Small intestine (tissue), 7 donors: ENCODE measurements at regions not wholly inside any gene's neighbourhood (a gene's known extent, or its start where the extent isn't known, plus 50 kb on each side); places are given as distances from the start of the nearest gene placed in this dataset.
"Not testable (repeated sequence)": the region's sequence is repeated elsewhere in the genome, so short reads cannot be mapped to it uniquely, and the experiment has no call there.

ENCODE experiments used
- DNase-seq, 2 donors: peaks; one replicate each; pipeline versions ENCODE4 v3.0.0 to v3.0.0-alpha.2; 2013
- FAIRE-seq: peaks from 2 replicates; lab custom pipeline; 2012; peaks lifted over from hg19 to GRCh38; lab: Jason Lieb, UNC
- H3K27ac ChIP-seq, 3 donors: one replicate each; pipeline ENCODE4 v1.5.1; 2013; ENCODE audit warnings: low read length in 2 of 3, mild to moderate bottlenecking in 2 of 3, control low read depth in 1 of 3, inconsistent platforms in 1 of 3, low read depth in 1 of 3, moderate library complexity in 1 of 3
- H3K27me3 ChIP-seq, 3 donors: one replicate each; pipeline ENCODE4 v1.6.1; 2013; ENCODE audit warnings: low read length in 3 of 3, inconsistent platforms in 1 of 3; ENCODE audit not compliant: control insufficient read depth in 3 of 3, insufficient read depth in 3 of 3
- H3K36me3 ChIP-seq, 3 donors: one replicate each; pipeline ENCODE4 v1.6.1; 2013; ENCODE audit warnings: low read length in 3 of 3, inconsistent platforms in 1 of 3, low read depth in 1 of 3, mild to moderate bottlenecking in 1 of 3, moderate library complexity in 1 of 3; ENCODE audit not compliant: control insufficient read depth in 3 of 3, insufficient read depth in 2 of 3
- H3K4me1 ChIP-seq, 3 donors: one replicate each; pipeline ENCODE4 v1.6.1; 2013; ENCODE audit warnings: low read length in 2 of 3, inconsistent platforms in 1 of 3, low read depth in 1 of 3, mild to moderate bottlenecking in 1 of 3, moderate library complexity in 1 of 3; ENCODE audit not compliant: control insufficient read depth in 3 of 3, insufficient read depth in 2 of 3
- H3K4me3 ChIP-seq, 3 donors: one replicate each; pipeline ENCODE4 v1.5.1; 2013; ENCODE audit warnings: low read length in 3 of 3, control low read depth in 1 of 3, inconsistent platforms in 1 of 3, low read depth in 1 of 3, mild to moderate bottlenecking in 1 of 3, moderate library complexity in 1 of 3
- H3K9me3 ChIP-seq, 2 donors: one replicate each; pipeline ENCODE4 v1.6.1; 2013; ENCODE audit warnings: low read depth in 1 of 2, low read length in 1 of 2; ENCODE audit not compliant: control insufficient read depth in 2 of 2, insufficient read depth in 1 of 2
- WGBS, 3 donors: extraction: QIAGEN DNeasy Blood & Tissue Kit; methylation state at CpG; one replicate each; pipeline ENCODE4 v1.1.7; 2013; 5-methylcytosine and 5-hydroxymethylcytosine counted together
- donor health status: healthy with polysubstance abuse.
- donor health status: control.
- donor health status: control.
- donor health status: Bipolar disorder and iron deficiency.
- donor health status: healthy.

DNA sequence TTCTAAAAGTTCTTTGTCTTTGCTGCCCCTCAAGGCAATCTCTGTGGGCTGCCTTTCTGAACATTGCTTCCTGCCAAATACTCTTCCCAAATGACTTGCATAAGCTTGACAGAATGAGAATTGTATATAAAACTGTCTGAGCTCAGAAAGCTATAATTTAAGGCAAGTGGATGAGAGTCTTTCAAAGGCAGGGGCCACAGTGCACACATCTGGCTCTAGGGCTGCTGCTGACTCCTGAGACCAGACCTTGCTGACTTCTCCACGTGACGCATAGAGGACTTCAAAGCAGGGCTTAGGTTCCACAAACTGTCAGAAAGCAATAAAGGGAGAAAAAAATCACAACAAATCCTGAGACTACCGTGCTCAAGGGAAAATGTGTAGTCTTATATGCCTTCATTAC, 79.4 kb upstream of the DIRAS2 start:
- H3K36me3 ChIP-seq: no peaks in the 10 kb centered on the region
- H3K27ac ChIP-seq: no peak overlapping the region
- peak in 1 of 2 donors; percentile 4 for DNase-seq
- no peak overlapping the region for H3K4me3 ChIP-seq
- H3K4me1 ChIP-seq: no peaks in the 10 kb centered on the region
- H3K9me3 ChIP-seq: no peaks in the 10 kb centered on the region
- H3K27me3 ChIP-seq: no peaks in the 10 kb centered on the region
- no peak for FAIRE-seq
- WGBS, 3 donors: 41 to 47% (median 45%) methylated on average over 3 of the region's 3 CpGs

DNA sequence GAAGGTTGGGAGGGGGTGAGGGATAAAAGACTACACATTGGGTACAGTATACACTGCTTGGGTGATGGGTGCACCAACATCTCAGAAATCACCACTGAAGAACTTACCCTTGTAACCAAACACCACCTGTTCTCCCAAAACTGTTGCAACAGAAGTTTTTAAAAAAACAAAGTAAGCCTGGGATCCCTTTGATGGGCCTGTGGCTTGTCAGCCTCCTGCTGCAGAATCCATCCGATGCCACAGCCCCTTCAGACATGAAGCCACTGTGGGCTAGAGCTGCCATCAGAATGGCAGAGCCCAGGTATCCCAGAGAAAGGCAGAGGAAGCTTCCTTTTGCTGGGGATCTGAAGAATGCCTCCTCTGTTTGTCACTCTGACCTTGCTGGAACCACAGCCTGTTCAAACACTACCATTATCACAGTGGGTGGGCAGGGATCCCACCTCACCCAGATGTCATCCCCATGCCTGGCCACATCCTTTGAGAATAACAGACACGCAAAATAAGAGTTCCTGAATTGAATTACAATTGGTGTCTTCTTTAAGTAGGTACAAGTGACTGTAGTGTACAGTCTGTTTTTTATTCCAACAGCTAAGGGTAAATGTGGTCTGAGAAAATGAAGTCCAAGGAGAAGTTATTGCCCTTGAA, 78.1 kb upstream of the DIRAS2 start:
- H3K27ac ChIP-seq: no peak overlapping the region
- H3K4me1 ChIP-seq: no peaks in the 10 kb centered on the region
- 65 to 84% (median 80%) methylated on average over 2 of the region's 2 CpGs for WGBS, 3 donors
- DNase-seq: no peak
- no peak for FAIRE-seq
- H3K4me3 ChIP-seq: no peak overlapping the region
- no peaks in the 10 kb centered on the region for H3K36me3 ChIP-seq
- H3K27me3 ChIP-seq: no peaks in the 10 kb centered on the region
- H3K9me3 ChIP-seq: no peaks in the 10 kb centered on the region

DNA sequence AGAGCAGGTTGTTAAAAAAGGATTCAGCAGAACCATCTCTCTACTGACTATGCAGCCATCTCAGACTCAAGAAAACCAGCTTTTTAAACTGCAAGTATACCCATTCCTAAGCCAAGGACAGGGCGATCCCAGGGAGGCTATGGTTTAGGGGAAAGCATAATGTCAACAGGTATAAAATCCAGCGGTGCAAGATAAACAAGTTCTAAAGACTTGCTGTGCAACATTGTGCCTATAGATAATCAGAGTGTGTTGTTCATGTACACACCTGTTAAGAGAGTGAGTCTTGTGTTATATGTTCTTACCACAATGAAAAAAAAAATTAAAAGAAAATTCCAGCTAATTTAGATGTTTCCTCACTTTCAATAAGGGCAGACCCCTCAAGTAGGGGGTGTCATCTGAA, 63.6 kb upstream of the DIRAS2 start:
- no peaks in the 10 kb centered on the region for H3K4me1 ChIP-seq
- H3K36me3 ChIP-seq: no peaks in the 10 kb centered on the region
- peaks cover 0 to 3% (median 0%) of the 10 kb centered on the region in 3 donors for H3K27me3 ChIP-seq
- WGBS, 3 donors: 79 to 90% (median 81%) methylated on average over 2 of the region's 2 CpGs
- FAIRE-seq (no peak), DNase-seq (no peak)
- no peak overlapping the region for H3K27ac ChIP-seq
- H3K4me3 ChIP-seq: no peak overlapping the region
- H3K9me3 ChIP-seq: no peaks in the 10 kb centered on the region

GRCh38 chr9:90702441-90702955, 59.9 kb upstream of the DIRAS2 start:
- H3K4me1 ChIP-seq: no peaks in the 10 kb centered on the region
- peaks cover 0 to 3% (median 0%) of the 10 kb centered on the region in 3 donors for H3K27me3 ChIP-seq
- no peak overlapping the region for H3K4me3 ChIP-seq
- H3K36me3 ChIP-seq: no peaks in the 10 kb centered on the region
- H3K9me3 ChIP-seq: no peaks in the 10 kb centered on the region
- WGBS, 3 donors: 76 to 91% (median 88%) methylated on average over 2 of the region's 2 CpGs
- no peak overlapping the region for H3K27ac ChIP-seq
- DNase-seq: no peak
- FAIRE-seq: no peak

GRCh38 chr9:90698871-90699440, 56.3 kb upstream of the DIRAS2 start:
- no peaks in the 10 kb centered on the region for H3K36me3 ChIP-seq
- H3K4me1 ChIP-seq: no peaks in the 10 kb centered on the region
- H3K27ac ChIP-seq: no peak overlapping the region
- H3K9me3 ChIP-seq: no peaks in the 10 kb centered on the region
- DNase-seq: no peak
- H3K27me3 ChIP-seq: peaks cover 0 to 3% (median 0%) of the 10 kb centered on the region in 3 donors
- WGBS, 3 donors: 80 to 85% (median 81%) methylated on average over 6 of the region's 6 CpGs
- H3K4me3 ChIP-seq: no peak overlapping the region
- no peak for FAIRE-seq

- no peak overlapping the region for H3K27ac ChIP-seq
- H3K9me3 ChIP-seq: no peaks in the 10 kb centered on the region
- H3K27me3 ChIP-seq: peaks cover 0 to 3% (median 0%) of the 10 kb centered on the region in 3 donors
- DNase-seq (no peak), FAIRE-seq (no peak)
- no peaks in the 10 kb centered on the region for H3K36me3 ChIP-seq
- no peaks in the 10 kb centered on the region for H3K4me1 ChIP-seq
- 77 to 83% (median 77%) methylated on average over 5 of the region's 5 CpGs for WGBS, 3 donors
- H3K4me3 ChIP-seq: no peak overlapping the region
Measured at GRCh38 chr9:90697808-90698207, 55.2 kb upstream of the DIRAS2 start.

DNA sequence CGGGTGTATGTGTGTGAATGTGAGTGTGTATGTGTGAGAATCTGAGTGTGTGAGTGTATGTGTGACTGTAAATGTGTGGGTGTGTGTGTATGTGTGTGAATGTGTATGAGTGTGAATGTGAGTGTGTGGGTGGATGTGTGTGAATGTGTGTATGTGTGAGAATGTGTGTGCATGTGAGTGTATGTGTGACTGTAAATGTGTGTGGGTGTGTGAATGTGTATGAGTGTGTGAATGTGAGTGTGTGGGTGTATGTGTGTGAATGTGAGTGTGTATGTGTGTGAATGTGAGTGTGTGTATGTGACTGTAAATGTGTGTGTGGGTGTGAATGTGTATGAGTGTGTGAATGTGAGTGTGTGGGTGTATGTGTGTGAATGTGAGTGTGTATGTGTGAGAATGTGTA, 51.6 kb upstream of the DIRAS2 start:
- not testable (repeated sequence) for DNase-seq, FAIRE-seq, H3K9me3 ChIP-seq, H3K27me3 ChIP-seq, H3K36me3 ChIP-seq, H3K4me1 ChIP-seq, H3K27ac ChIP-seq, H3K4me3 ChIP-seq
- WGBS, 3 donors: 0 to 79% (median 1%) methylated on average over 1 of the region's 1 CpG
